SU-DHL-6 (cell line): ENCODE measurements at regions not wholly inside any gene's neighbourhood (a gene's known extent, or its start where the extent isn't known, plus 50 kb on each side); places are given as distances from the start of the nearest gene placed in this dataset.

Source experiments
- H2AFZ ChIP-seq: fragments of 200-600 bp; sonication (generic); 2 replicates; pipeline ENCODE4 v1.6.1; 2014; ENCODE audit warnings: low read depth, mild to moderate bottlenecking, moderate library complexity, mixed read lengths, antibody characterized with exemption, low read length; ENCODE audit not compliant: severe bottlenecking
- H3F3A ChIP-seq: fragments of 200-600 bp; shearing (Covaris generic); 2 replicates; pipeline ENCODE4 v1.6.0; 2016; ENCODE audit warnings: antibody characterized with exemption, mild to moderate bottlenecking; ENCODE audit not compliant: insufficient read depth
- H3K27ac ChIP-seq: fragments of 200-600 bp; sonication (generic); 2 replicates; pipeline ENCODE4 v1.5.1; 2016; ENCODE audit warnings: low read depth, mild to moderate bottlenecking, low read length, moderate library complexity, mixed read lengths
- H3K27me3 ChIP-seq: fragments of 200-600 bp; sonication (generic), shearing (Covaris generic); 2 replicates; pipeline ENCODE4 v1.6.0; 2014; ENCODE audit warnings: mild to moderate bottlenecking, low read length
- H3K36me3 ChIP-seq: fragments of 200-600 bp; sonication (generic); 2 replicates; pipeline ENCODE4 v1.6.1; 2014; ENCODE audit warnings: mild to moderate bottlenecking, low read length, mixed read lengths
- H3K4me2 ChIP-seq: fragments of 300-600, 200-600 bp; shearing (Covaris generic), sonication (generic); 2 replicates; pipeline ENCODE4 v1.6.0; 2014; ENCODE audit warnings: low read length, low read depth, mild to moderate bottlenecking; ENCODE audit not compliant: poor library complexity, severe bottlenecking
- H3K4me3 ChIP-seq: fragments of 200-600 bp; sonication (generic); 2 replicates; pipeline ENCODE4 v1.5.1; 2014; ENCODE audit warnings: antibody characterized with exemption, low read length, mild to moderate bottlenecking, mixed read lengths; ENCODE audit not compliant: insufficient read depth, poor library complexity, severe bottlenecking
- H3K79me2 ChIP-seq: fragments of 200-600 bp; sonication (generic); 2 replicates; pipeline ENCODE4 v1.6.1; 2014; ENCODE audit warnings: mild to moderate bottlenecking, low read length, moderate library complexity; ENCODE audit not compliant: insufficient read depth
- H3K9ac ChIP-seq: fragments of 200-600 bp; sonication (generic); 2 replicates; pipeline ENCODE4 v1.7.0; 2014; ENCODE audit warnings: mild to moderate bottlenecking, low read length
- H3K9me2 ChIP-seq: fragments of 200-600 bp; sonication (generic); replicated peaks from 2 replicates; pipeline ENCODE4 v1.6.1; 2014; ENCODE audit warnings: low read length; ENCODE audit not compliant: insufficient read depth
- H3K9me3 ChIP-seq: fragments of 200-600 bp; sonication (generic); 2 replicates; pipeline ENCODE4 v1.6.1; 2014; ENCODE audit warnings: low read length, mixed read lengths; ENCODE audit not compliant: insufficient read depth
- H4K20me1 ChIP-seq: fragments of 200-600 bp; sonication (generic); 2 replicates; pipeline ENCODE4 v1.6.1; 2014; ENCODE audit warnings: low read depth, mild to moderate bottlenecking, antibody characterized with exemption, low read length, moderate library complexity, mixed read lengths
- EZH2phosphoT487 ChIP-seq: fragments of 200-600 bp; sonication (generic), shearing (Covaris generic); conservative IDR thresholded peaks from 2 replicates; pipeline ENCODE4 v1.6.1; 2018; ENCODE audit warnings: mild to moderate bottlenecking, antibody characterized with exemption, low read length, moderate library complexity, mixed read lengths
- TF ChIP-seq, protein P1 (sequence below): fragments of 200-600 bp; sonication (generic); IDR thresholded peaks from one replicate; pipeline ENCODE4 v1.5.1; 2017; ENCODE audit warnings: antibody characterized with exemption, mild to moderate bottlenecking, low read length, moderate library complexity; ENCODE audit not compliant: insufficient read depth, poor library complexity, severe bottlenecking

GRCh38 chr11:134622458-134622857 is 210.4 kb upstream of the B3GAT1 start:
- Histone ChIP-seq H3K36me3 (no peaks in the 10 kb centered on the region), H2AFZ (no peak overlapping the region), H3K4me3 (no peak overlapping the region), H3K27me3 (no peaks in the 10 kb centered on the region), H4K20me1 (no peaks in the 10 kb centered on the region), H3K9me2 (no peaks in the 10 kb centered on the region), H3K9ac (no peak overlapping the region), H3K27ac (no peak overlapping the region), H3K79me2 (no peaks in the 10 kb centered on the region), H3F3A (no peaks in the 10 kb centered on the region), H3K4me2 (no peak overlapping the region), H3K9me3 (no peaks in the 10 kb centered on the region)
- TF ChIP-seq, protein P1, sequence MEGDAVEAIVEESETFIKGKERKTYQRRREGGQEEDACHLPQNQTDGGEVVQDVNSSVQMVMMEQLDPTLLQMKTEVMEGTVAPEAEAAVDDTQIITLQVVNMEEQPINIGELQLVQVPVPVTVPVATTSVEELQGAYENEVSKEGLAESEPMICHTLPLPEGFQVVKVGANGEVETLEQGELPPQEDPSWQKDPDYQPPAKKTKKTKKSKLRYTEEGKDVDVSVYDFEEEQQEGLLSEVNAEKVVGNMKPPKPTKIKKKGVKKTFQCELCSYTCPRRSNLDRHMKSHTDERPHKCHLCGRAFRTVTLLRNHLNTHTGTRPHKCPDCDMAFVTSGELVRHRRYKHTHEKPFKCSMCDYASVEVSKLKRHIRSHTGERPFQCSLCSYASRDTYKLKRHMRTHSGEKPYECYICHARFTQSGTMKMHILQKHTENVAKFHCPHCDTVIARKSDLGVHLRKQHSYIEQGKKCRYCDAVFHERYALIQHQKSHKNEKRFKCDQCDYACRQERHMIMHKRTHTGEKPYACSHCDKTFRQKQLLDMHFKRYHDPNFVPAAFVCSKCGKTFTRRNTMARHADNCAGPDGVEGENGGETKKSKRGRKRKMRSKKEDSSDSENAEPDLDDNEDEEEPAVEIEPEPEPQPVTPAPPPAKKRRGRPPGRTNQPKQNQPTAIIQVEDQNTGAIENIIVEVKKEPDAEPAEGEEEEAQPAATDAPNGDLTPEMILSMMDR: no peak
- TF ChIP-seq EZH2phosphoT487: no peak

DNA sequence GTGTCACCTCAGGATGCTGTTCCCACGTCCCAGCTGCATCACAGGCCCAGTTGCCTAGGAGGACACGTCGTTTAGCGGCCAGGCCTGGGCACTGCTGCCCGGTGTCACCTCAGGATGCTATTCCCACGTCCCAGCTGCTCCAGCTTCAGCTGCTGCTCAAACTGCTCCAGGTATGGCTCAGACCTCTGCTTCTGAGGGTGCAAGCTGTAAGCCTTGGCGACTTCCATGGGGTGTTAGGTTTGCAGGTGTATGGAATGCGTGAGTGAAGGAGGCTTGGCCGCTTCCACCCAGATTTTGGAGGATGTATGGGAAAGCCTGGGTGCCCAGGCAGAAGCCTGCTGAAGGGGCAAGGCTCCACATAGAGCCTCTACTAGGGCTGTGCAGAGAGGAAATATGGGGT is 205.3 kb upstream of the B3GAT1 start:
- Histone ChIP-seq H3K36me3 (no peaks in the 10 kb centered on the region), H3K4me2 (no peak overlapping the region), H3K9ac (no peak overlapping the region), H3K79me2 (no peaks in the 10 kb centered on the region), H3F3A (no peaks in the 10 kb centered on the region), H3K9me2 (no peaks in the 10 kb centered on the region), H3K9me3 (no peaks in the 10 kb centered on the region), H3K27ac (no peak overlapping the region), H4K20me1 (no peaks in the 10 kb centered on the region), H3K27me3 (no peaks in the 10 kb centered on the region), H3K4me3 (no peak overlapping the region), H2AFZ (no peak overlapping the region)
- TF ChIP-seq, protein P1: no peak
- TF ChIP-seq EZH2phosphoT487: no peak

DNA sequence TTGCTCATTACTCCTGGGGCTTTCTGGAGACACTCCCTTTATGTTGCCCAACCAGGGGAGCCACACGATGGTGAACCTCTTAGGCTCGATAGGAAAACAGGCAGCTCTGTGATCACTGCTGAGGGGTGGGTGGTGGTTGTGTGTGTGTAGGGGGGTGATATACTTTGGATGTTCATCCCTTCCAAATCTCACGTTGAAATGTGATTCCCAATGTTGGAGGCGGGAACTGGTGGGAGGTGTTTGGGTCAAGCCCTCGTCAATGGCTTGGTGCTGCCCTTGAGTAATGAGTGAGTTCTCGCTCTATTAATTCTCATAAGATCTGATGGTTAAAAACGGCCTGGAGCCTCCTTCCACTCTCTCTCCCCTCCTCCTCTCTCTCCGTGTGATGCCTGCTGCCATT is 204.0 kb upstream of the B3GAT1 start:
- no peak overlapping the region for H3K27ac ChIP-seq
- H3K4me3 ChIP-seq: no peak overlapping the region
- no peak overlapping the region for H2AFZ ChIP-seq
- H3K36me3 ChIP-seq: no peaks in the 10 kb centered on the region
- H4K20me1 ChIP-seq: no peaks in the 10 kb centered on the region
- TF ChIP-seq, protein P1: no peak
- no peak for TF ChIP-seq EZH2phosphoT487
- H3K9ac ChIP-seq: no peak overlapping the region
- no peaks in the 10 kb centered on the region for H3K79me2 ChIP-seq
- H3K4me2 ChIP-seq: no peak overlapping the region
- H3K9me3 ChIP-seq: no peaks in the 10 kb centered on the region
- no peaks in the 10 kb centered on the region for H3K27me3 ChIP-seq
- no peaks in the 10 kb centered on the region for H3K9me2 ChIP-seq
- no peaks in the 10 kb centered on the region for H3F3A ChIP-seq

- Histone ChIP-seq H3K27ac (no peak overlapping the region), H4K20me1 (no peaks in the 10 kb centered on the region), H3F3A (no peaks in the 10 kb centered on the region), H3K27me3 (no peaks in the 10 kb centered on the region), H3K4me3 (no peak overlapping the region), H3K36me3 (no peaks in the 10 kb centered on the region), H2AFZ (no peak overlapping the region), H3K9me3 (no peaks in the 10 kb centered on the region), H3K9me2 (no peaks in the 10 kb centered on the region), H3K79me2 (no peaks in the 10 kb centered on the region), H3K4me2 (no peak overlapping the region), H3K9ac (no peak overlapping the region)
- TF ChIP-seq EZH2phosphoT487: no peak
- TF ChIP-seq, protein P1: no peak
Observed at GRCh38 chr11:134615041-134615615, 203.1 kb upstream of the B3GAT1 start.
